HEK293 (cell line): ENCODE measurements at regions not wholly inside any gene's neighbourhood (a gene's known extent, or its start where the extent isn't known, plus 50 kb on each side); places are given as distances from the start of the nearest gene placed in this dataset.

ENCODE experiments used
- CTCF ChIA-PET: fragments of 350-600 bp; formaldehyde crosslinking; extraction: SDS; loops from one replicate; lab custom pipeline; 2021; ENCODE audit warnings: antibody characterized with exemption; lab: Yijun Ruan, JAX
- POLR2A ChIA-PET: fragments of 300-600 bp; formaldehyde crosslinking; extraction: SDS; loops from one replicate; lab custom pipeline; 2020; ENCODE audit warnings: antibody characterized with exemption, inconsistent platforms; lab: Yijun Ruan, JAX
- H3K27ac ChIP-seq: fragments of 200-500 bp; sonication (Bioruptor generic); 2 replicates; pipeline ENCODE4 v1.5.1; 2014; ENCODE audit warnings: low read depth, low read length, control low read depth, inconsistent platforms; ENCODE audit errors: extremely low read depth
- H3K36me3 ChIP-seq, 2 experiments: fragments of 200-500 bp in 1 of 2; sonication (Bioruptor generic) in 1 of 2; 1 replicate in 1 of 2; 2 replicates in 1 of 2; pipeline ENCODE4 v1.5.1; 2014 to 2017; ENCODE audit warnings: inconsistent platforms in 2 of 2, low read length in 2 of 2; ENCODE audit not compliant: control insufficient read depth in 2 of 2, insufficient read depth in 1 of 2
- H3K4me1 ChIP-seq: fragments of 200-500 bp; sonication (Bioruptor generic); 2 replicates; pipeline ENCODE4 v1.5.1; 2014; ENCODE audit warnings: mild to moderate bottlenecking, low read length, inconsistent platforms; ENCODE audit not compliant: control insufficient read depth, insufficient read depth
- H3K4me3 ChIP-seq: 2 replicates; pipeline ENCODE4 v1.5.1; 2011; ENCODE audit warnings: low read depth, mild to moderate bottlenecking, control low read depth, low read length, moderate library complexity
- H3K9me3 ChIP-seq: fragments of 200-500 bp; sonication (Bioruptor generic); 2 replicates; pipeline ENCODE4 v1.5.1; 2014; ENCODE audit warnings: low read depth, low read length, inconsistent platforms; ENCODE audit not compliant: control insufficient read depth, insufficient read depth
- HOXA7 ChIP-seq: sonication (generic); formaldehyde crosslinking; IDR thresholded peaks from 2 replicates; pipeline ENCODE4 v1.8.1; 2022; ENCODE audit warnings: missing genetic modification reagents, borderline replicate concordance
- HOXC10 ChIP-seq: sonication (generic); formaldehyde crosslinking; IDR thresholded peaks from 2 replicates; pipeline ENCODE4 v1.8.1; 2023; ENCODE audit warnings: mild to moderate bottlenecking, missing genetic modification reagents
- HOXD13 ChIP-seq: sonication (generic); formaldehyde crosslinking; IDR thresholded peaks from 2 replicates; pipeline ENCODE4 v1.8.0; 2022; ENCODE audit warnings: missing genetic modification reagents, borderline replicate concordance
- SP3 ChIP-seq: fragments of 450-650 bp; formaldehyde crosslinking; IDR thresholded peaks from 2 replicates; pipeline ENCODE4 v1.5.1; 2016; ENCODE audit warnings: missing biosample characterization, missing genetic modification characterization
- ZBTB1 ChIP-seq: fragments of 450-650 bp; formaldehyde crosslinking; IDR thresholded peaks from 2 replicates; pipeline ENCODE4 v1.5.1; 2016; ENCODE audit warnings: missing biosample characterization, missing genetic modification characterization
- ZBTB17 ChIP-seq: fragments of 450-650 bp; formaldehyde crosslinking; IDR thresholded peaks from 2 replicates; pipeline ENCODE4 v1.5.1; 2016; ENCODE audit warnings: missing biosample characterization, missing genetic modification characterization
- ZFHX2 ChIP-seq: fragments of 450-650 bp; formaldehyde crosslinking; conservative IDR thresholded peaks from 2 replicates; pipeline ENCODE4 v1.5.1; 2016; ENCODE audit warnings: missing biosample characterization, missing genetic modification characterization
- ZFP3 ChIP-seq: fragments of 450-650 bp; formaldehyde crosslinking; IDR thresholded peaks from 2 replicates; pipeline ENCODE4 v1.5.1; 2016; ENCODE audit warnings: low read depth, missing biosample characterization, missing genetic modification characterization
- ZFP37 ChIP-seq: fragments of 450-650 bp; formaldehyde crosslinking; IDR thresholded peaks from 2 replicates; pipeline ENCODE4 v1.5.1; 2016; ENCODE audit warnings: missing biosample characterization, missing genetic modification characterization
- ZIC2 ChIP-seq: fragments of 450-650 bp; formaldehyde crosslinking; IDR thresholded peaks from 2 replicates; pipeline ENCODE4 v1.5.1; 2016; ENCODE audit warnings: missing biosample characterization, missing genetic modification characterization
- ZNF138 ChIP-seq: fragments of 450-650 bp; formaldehyde crosslinking; IDR thresholded peaks from 2 replicates; pipeline ENCODE4 v1.5.1; 2016; ENCODE audit warnings: missing biosample characterization, missing genetic modification characterization, borderline replicate concordance
- ZNF239 ChIP-seq: fragments of 450-650 bp; formaldehyde crosslinking; IDR thresholded peaks from 2 replicates; pipeline ENCODE4 v1.5.1; 2016; ENCODE audit warnings: missing biosample characterization, missing genetic modification characterization
- ZNF324 ChIP-seq: fragments of 450-650 bp; formaldehyde crosslinking; IDR thresholded peaks from 2 replicates; pipeline ENCODE4 v1.5.1; 2016; ENCODE audit warnings: missing biosample characterization, missing genetic modification characterization
- ZNF658 ChIP-seq: fragments of 450-650 bp; formaldehyde crosslinking; IDR thresholded peaks from 2 replicates; pipeline ENCODE4; 2016; ENCODE audit warnings: missing biosample characterization, missing genetic modification characterization
- ZNF776 ChIP-seq: fragments of 450-650 bp; formaldehyde crosslinking; IDR thresholded peaks from 2 replicates; pipeline ENCODE4 v1.5.0; 2017; ENCODE audit warnings: missing biosample characterization, missing genetic modification characterization, borderline replicate concordance
- TF ChIP-seq, protein P1 (sequence below): fragments of 450-650 bp; formaldehyde crosslinking; IDR thresholded peaks from 2 replicates; pipeline ENCODE4 v1.5.1; 2016; ENCODE audit warnings: missing biosample characterization, missing genetic modification characterization, borderline replicate concordance
- TF ChIP-seq, protein P2 (sequence below): fragments of 450-650 bp; formaldehyde crosslinking; IDR thresholded peaks from 2 replicates; pipeline ENCODE4 v1.5.1; 2016; ENCODE audit warnings: missing biosample characterization, missing genetic modification characterization
- TF ChIP-seq, protein P3 (sequence below): fragments of 450-650 bp; formaldehyde crosslinking; IDR thresholded peaks from 2 replicates; pipeline ENCODE4 v1.5.1; 2016; ENCODE audit warnings: missing biosample characterization, missing genetic modification characterization

DNA sequence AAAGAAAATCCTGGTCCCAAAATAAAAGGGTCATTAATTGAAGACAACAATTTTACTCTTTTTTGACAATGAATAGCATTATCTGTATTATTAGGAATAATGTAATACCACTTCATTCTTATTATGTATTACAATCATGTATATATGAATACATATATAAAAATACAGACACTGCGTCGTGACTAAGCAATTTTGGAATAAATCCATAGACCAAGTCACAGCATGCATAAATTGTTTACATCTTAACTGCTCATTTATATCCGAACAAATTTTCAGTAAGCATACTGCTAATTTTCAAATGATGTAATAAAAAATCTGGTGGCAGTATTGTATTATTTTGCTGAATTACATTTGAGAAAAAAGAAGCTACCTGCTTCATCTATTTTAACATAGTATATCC, 321.6 kb upstream of the PITX2 start:
- Histone ChIP-seq H3K36me3 (no peaks in the 10 kb centered on the region), H3K4me1 (no peaks in the 10 kb centered on the region), H3K9me3 (no peaks in the 10 kb centered on the region), H3K4me3 (no peak overlapping the region)
- POLR2A ChIA-PET, result no interaction called here
- TF ChIP-seq, protein P1, sequence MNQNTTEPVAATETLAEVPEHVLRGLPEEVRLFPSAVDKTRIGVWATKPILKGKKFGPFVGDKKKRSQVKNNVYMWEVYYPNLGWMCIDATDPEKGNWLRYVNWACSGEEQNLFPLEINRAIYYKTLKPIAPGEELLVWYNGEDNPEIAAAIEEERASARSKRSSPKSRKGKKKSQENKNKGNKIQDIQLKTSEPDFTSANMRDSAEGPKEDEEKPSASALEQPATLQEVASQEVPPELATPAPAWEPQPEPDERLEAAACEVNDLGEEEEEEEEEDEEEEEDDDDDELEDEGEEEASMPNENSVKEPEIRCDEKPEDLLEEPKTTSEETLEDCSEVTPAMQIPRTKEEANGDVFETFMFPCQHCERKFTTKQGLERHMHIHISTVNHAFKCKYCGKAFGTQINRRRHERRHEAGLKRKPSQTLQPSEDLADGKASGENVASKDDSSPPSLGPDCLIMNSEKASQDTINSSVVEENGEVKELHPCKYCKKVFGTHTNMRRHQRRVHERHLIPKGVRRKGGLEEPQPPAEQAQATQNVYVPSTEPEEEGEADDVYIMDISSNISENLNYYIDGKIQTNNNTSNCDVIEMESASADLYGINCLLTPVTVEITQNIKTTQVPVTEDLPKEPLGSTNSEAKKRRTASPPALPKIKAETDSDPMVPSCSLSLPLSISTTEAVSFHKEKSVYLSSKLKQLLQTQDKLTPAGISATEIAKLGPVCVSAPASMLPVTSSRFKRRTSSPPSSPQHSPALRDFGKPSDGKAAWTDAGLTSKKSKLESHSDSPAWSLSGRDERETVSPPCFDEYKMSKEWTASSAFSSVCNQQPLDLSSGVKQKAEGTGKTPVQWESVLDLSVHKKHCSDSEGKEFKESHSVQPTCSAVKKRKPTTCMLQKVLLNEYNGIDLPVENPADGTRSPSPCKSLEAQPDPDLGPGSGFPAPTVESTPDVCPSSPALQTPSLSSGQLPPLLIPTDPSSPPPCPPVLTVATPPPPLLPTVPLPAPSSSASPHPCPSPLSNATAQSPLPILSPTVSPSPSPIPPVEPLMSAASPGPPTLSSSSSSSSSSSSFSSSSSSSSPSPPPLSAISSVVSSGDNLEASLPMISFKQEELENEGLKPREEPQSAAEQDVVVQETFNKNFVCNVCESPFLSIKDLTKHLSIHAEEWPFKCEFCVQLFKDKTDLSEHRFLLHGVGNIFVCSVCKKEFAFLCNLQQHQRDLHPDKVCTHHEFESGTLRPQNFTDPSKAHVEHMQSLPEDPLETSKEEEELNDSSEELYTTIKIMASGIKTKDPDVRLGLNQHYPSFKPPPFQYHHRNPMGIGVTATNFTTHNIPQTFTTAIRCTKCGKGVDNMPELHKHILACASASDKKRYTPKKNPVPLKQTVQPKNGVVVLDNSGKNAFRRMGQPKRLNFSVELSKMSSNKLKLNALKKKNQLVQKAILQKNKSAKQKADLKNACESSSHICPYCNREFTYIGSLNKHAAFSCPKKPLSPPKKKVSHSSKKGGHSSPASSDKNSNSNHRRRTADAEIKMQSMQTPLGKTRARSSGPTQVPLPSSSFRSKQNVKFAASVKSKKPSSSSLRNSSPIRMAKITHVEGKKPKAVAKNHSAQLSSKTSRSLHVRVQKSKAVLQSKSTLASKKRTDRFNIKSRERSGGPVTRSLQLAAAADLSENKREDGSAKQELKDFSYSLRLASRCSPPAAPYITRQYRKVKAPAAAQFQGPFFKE (tag by site-specific recombination), result no peak
- TF ChIP-seq ZFP37 (tag by site-specific recombination) (no peak), HOXD13 (CRISPR knock-in tag) (no peak)
- TF ChIP-seq, all 188 proteins: peak for 0
- H3K27ac ChIP-seq, result no peak overlapping the region
- CTCF ChIA-PET, result no interaction called here

DNA sequence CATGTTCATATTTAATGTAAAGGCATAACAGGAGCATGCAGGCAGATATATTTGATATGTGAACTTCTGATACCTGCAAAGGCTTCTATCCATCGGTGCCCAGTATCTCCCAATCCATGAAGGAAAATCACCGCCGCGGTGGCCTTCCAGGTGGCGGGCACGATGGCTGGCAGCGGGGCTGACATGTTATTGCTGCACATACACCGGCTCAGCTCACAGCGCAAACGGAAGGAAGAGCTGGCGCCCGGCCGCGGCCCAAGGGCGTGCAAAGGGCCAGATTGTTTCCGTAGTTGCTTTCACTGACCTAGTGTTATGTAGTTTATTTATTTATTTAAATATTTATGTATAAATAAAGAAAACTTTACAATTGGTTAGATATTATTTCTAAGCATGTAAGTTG, 322.7 kb upstream of the PITX2 start:
- Histone ChIP-seq H3K27ac (no peak overlapping the region), H3K36me3 (no peaks in the 10 kb centered on the region), H3K4me3 (no peak overlapping the region), H3K9me3 (no peaks in the 10 kb centered on the region), H3K4me1 (no peaks in the 10 kb centered on the region)
- ChIA-PET CTCF (no interaction called here), POLR2A (no interaction called here)
- TF ChIP-seq ZFP3 (tag by site-specific recombination) (no peak), HOXC10 (CRISPR knock-in tag) (no peak), SP3 (no peak), HOXA7 (CRISPR knock-in tag) (no peak), ZFP37 (tag by site-specific recombination) (no peak), ZFHX2 (no peak), ZNF138 (tag by site-specific recombination) (no peak), ZIC2 (tag by site-specific recombination) (no peak), ZNF658 (no peak), ZNF239 (tag by site-specific recombination) (no peak), ZBTB17 (tag by site-specific recombination) (no peak), ZNF324 (tag by site-specific recombination) (no peak), ZBTB1 (tag by site-specific recombination) (no peak), ZNF776 (no peak)
- TF ChIP-seq, protein P2, sequence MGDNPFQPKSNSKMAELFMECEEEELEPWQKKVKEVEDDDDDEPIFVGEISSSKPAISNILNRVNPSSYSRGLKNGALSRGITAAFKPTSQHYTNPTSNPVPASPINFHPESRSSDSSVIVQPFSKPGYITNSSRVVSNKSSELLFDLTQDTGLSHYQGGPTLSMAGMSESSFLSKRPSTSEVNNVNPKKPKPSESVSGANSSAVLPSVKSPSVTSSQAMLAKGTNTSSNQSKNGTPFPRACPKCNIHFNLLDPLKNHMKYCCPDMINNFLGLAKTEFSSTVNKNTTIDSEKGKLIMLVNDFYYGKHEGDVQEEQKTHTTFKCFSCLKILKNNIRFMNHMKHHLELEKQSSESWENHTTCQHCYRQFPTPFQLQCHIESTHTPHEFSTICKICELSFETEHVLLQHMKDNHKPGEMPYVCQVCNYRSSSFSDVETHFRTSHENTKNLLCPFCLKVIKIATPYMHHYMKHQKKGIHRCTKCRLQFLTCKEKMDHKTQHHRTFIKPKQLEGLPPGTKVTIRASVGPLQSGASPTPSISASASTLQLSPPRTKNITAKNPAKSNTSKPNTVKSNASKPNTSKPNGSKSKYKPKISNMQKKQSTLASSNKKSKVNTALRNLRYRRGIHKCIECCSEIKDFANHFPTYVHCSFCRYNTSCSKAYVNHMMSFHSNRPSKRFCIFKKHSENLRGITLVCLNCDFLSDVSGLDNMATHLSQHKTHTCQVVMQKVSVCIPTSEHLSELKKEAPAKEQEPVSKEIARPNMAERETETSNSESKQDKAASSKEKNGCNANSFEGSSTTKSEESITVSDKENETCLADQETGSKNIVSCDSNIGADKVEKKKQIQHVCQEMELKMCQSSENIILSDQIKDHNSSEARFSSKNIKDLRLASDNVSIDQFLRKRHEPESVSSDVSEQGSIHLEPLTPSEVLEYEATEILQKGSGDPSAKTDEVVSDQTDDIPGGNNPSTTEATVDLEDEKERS (tag by site-specific recombination), result no peak
- TF ChIP-seq, protein P3, sequence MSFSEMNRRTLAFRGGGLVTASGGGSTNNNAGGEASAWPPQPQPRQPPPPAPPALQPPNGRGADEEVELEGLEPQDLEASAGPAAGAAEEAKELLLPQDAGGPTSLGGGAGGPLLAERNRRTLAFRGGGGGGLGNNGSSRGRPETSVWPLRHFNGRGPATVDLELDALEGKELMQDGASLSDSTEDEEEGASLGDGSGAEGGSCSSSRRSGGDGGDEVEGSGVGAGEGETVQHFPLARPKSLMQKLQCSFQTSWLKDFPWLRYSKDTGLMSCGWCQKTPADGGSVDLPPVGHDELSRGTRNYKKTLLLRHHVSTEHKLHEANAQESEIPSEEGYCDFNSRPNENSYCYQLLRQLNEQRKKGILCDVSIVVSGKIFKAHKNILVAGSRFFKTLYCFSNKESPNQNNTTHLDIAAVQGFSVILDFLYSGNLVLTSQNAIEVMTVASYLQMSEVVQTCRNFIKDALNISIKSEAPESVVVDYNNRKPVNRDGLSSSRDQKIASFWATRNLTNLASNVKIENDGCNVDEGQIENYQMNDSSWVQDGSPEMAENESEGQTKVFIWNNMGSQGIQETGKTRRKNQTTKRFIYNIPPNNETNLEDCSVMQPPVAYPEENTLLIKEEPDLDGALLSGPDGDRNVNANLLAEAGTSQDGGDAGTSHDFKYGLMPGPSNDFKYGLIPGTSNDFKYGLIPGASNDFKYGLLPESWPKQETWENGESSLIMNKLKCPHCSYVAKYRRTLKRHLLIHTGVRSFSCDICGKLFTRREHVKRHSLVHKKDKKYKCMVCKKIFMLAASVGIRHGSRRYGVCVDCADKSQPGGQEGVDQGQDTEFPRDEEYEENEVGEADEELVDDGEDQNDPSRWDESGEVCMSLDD (tag by site-specific recombination), result no peak
